IMR-90 (cell line): ENCODE measurements at regions not wholly inside any gene's neighbourhood (a gene's known extent, or its start where the extent isn't known, plus 50 kb on each side); places are given as distances from the start of the nearest gene placed in this dataset.

ENCODE experiments used
- ATAC-seq: fragments of 200-7000 bp; cut with Tn5 transposase; 2 replicates; pipeline ENCODE4 v1.9.1; 2020; ENCODE audit warnings: low read depth, mild to moderate bottlenecking, moderate library complexity
- BruUV-seq: library from RNA; stranded (reverse); fragments of 400-500 nt; replicated peaks from 2 replicates; lab custom pipeline; 2021; lab: Mats Ljungman, UMichigan
- CTCF ChIA-PET: fragments of 300-600 bp; formaldehyde crosslinking; extraction: SDS; loops from one replicate; lab custom pipeline; 2021; ENCODE audit warnings: antibody characterized with exemption; lab: Yijun Ruan, JAX
- POLR2A ChIA-PET: fragments of 300-600 bp; sonication (Branson Sonifier 250); formaldehyde crosslinking; loops from one replicate; lab custom pipeline; 2022; ENCODE audit warnings: antibody characterized with exemption; ENCODE audit not compliant: unreplicated experiment; lab: Charles Lee
- DNase-seq: peaks from one replicate; pipeline ENCODE4 v3.0.0; 2013
- H2AFZ ChIP-seq: replicated peaks from 2 replicates; pipeline ENCODE3; 2013; ENCODE audit warnings: low read length, mild to moderate bottlenecking; ENCODE audit not compliant: poor library complexity
- H2AK5ac ChIP-seq: 2 replicates; pipeline ENCODE4 v1.6.1; 2013; ENCODE audit warnings: low read depth, low read length, inconsistent platforms
- H2AK9ac ChIP-seq: replicated peaks from 2 replicates; pipeline ENCODE3; 2013; ENCODE audit warnings: mild to moderate bottlenecking, low read depth, low read length, moderate library complexity; ENCODE audit not compliant: poor library complexity
- H2BK120ac ChIP-seq: 2 replicates; pipeline ENCODE4 v1.6.1; 2013; ENCODE audit warnings: low read depth, low read length, inconsistent platforms
- H2BK15ac ChIP-seq: 3 replicates; pipeline ENCODE4 v1.6.1; 2013; ENCODE audit warnings: low read depth, low read length, inconsistent platforms
- H2BK20ac ChIP-seq: 2 replicates; pipeline ENCODE4 v1.6.1; 2013; ENCODE audit warnings: low read depth, mild to moderate bottlenecking, inconsistent platforms, low read length, moderate library complexity
- H2BK5ac ChIP-seq: 2 replicates; pipeline ENCODE4 v1.6.1; 2013; ENCODE audit warnings: mild to moderate bottlenecking, low read depth, low read length, inconsistent platforms; ENCODE audit not compliant: poor library complexity, severe bottlenecking
- H3K14ac ChIP-seq: replicated peaks from 2 replicates; pipeline ENCODE4 v1.6.1; 2013; ENCODE audit warnings: low read depth, low read length, inconsistent platforms
- H3K18ac ChIP-seq: 2 replicates; pipeline ENCODE4 v1.6.1; 2013; ENCODE audit warnings: low read depth, low read length, control low read depth
- H3K23ac ChIP-seq: 2 replicates; pipeline ENCODE4 v1.6.1; 2013; ENCODE audit warnings: low read depth, low read length, inconsistent platforms
- H3K27ac ChIP-seq: 2 replicates; pipeline ENCODE4 v1.5.1; 2013; ENCODE audit warnings: mild to moderate bottlenecking, control low read depth, low read length; ENCODE audit not compliant: insufficient read depth
- H3K27me3 ChIP-seq: 2 replicates; pipeline ENCODE4 v1.6.1; 2013; ENCODE audit warnings: low read length; ENCODE audit not compliant: control insufficient read depth, insufficient read depth
- H3K36me3 ChIP-seq: 2 replicates; pipeline ENCODE4 v1.6.1; 2013; ENCODE audit warnings: low read length, mixed read lengths; ENCODE audit not compliant: control insufficient read depth, insufficient read depth
- H3K4ac ChIP-seq: 2 replicates; pipeline ENCODE4 v1.6.1; 2013; ENCODE audit warnings: low read depth, low read length, inconsistent platforms
- H3K4me1 ChIP-seq: 2 replicates; pipeline ENCODE4 v1.6.1; 2013; ENCODE audit warnings: low read length, mixed read lengths; ENCODE audit not compliant: control insufficient read depth, insufficient read depth
- H3K4me2 ChIP-seq: 2 replicates; pipeline ENCODE4 v1.6.1; 2013; ENCODE audit warnings: low read depth, mild to moderate bottlenecking, control low read depth, low read length, moderate library complexity
- H3K4me3 ChIP-seq: 2 replicates; pipeline ENCODE4 v1.5.1; 2013; ENCODE audit warnings: low read depth, mild to moderate bottlenecking, control low read depth, low read length, moderate library complexity; ENCODE audit not compliant: insufficient read depth
- H3K56ac ChIP-seq: 2 replicates; pipeline ENCODE4 v1.6.1; 2013; ENCODE audit warnings: low read length, inconsistent platforms; ENCODE audit not compliant: insufficient read depth; ENCODE audit errors: extremely low read depth
- H3K79me1 ChIP-seq, 2 experiments: 2 replicates each; pipeline ENCODE4 v1.6.1; 2013; ENCODE audit warnings: low read length in 2 of 2, inconsistent platforms in 1 of 2, low read depth in 1 of 2
- H3K9ac ChIP-seq: 2 replicates; pipeline ENCODE4 v1.6.1; 2013; ENCODE audit warnings: low read depth, low read length, control low read depth
- H3K9me1 ChIP-seq: 2 replicates; pipeline ENCODE4 v1.6.1; 2013; ENCODE audit warnings: low read length, inconsistent platforms; ENCODE audit not compliant: insufficient read depth
- H3K9me3 ChIP-seq: 2 replicates; pipeline ENCODE4 v1.6.1; 2013; ENCODE audit warnings: low read length; ENCODE audit not compliant: control insufficient read depth, insufficient read depth
- H4K20me1 ChIP-seq: 2 replicates; pipeline ENCODE4 v1.6.1; 2013; ENCODE audit warnings: low read length, inconsistent platforms; ENCODE audit not compliant: insufficient read depth
- H4K5ac ChIP-seq: 2 replicates; pipeline ENCODE4 v1.6.1; 2013; ENCODE audit warnings: mild to moderate bottlenecking, low read depth, low read length, control low read depth
- H4K8ac ChIP-seq, 2 experiments: 2 replicates each; pipeline ENCODE4 v1.6.1; 2013; ENCODE audit warnings: low read depth in 2 of 2, low read length in 2 of 2, control low read depth in 1 of 2, inconsistent platforms in 1 of 2
- H4K91ac ChIP-seq: 2 replicates; pipeline ENCODE4 v1.6.1; 2013; ENCODE audit warnings: low read depth, low read length, inconsistent platforms; ENCODE audit not compliant: insufficient read depth
- BHLHE40 ChIP-seq: fragments of 150-350 bp; IDR thresholded peaks from 2 replicates; pipeline ENCODE4 v1.6.1; 2016; ENCODE audit warnings: mild to moderate bottlenecking, low read depth, low read length
- CEBPB ChIP-seq: IDR thresholded peaks from 2 replicates; pipeline ENCODE4 v1.6.1; 2012; ENCODE audit warnings: low read depth, low read length, improper control_type of control experiment
- CHD1 ChIP-seq: IDR thresholded peaks from 2 replicates; pipeline ENCODE4 v1.6.1; 2012; ENCODE audit warnings: low read depth, low read length, improper control_type of control experiment
- ELK1 ChIP-seq: fragments of 150-350 bp; IDR thresholded peaks from 2 replicates; pipeline ENCODE4 v1.6.1; 2016; ENCODE audit warnings: low read depth, mild to moderate bottlenecking, low read length, moderate library complexity, borderline replicate concordance
- FOS ChIP-seq: fragments of 150-350 bp; IDR thresholded peaks from 2 replicates; pipeline ENCODE4 v1.6.1; 2016; ENCODE audit warnings: low read depth, low read length
- MAFK ChIP-seq: IDR thresholded peaks from 2 replicates; pipeline ENCODE4 v1.6.1; 2012; ENCODE audit warnings: low read depth, low read length, improper control_type of control experiment
- MAZ ChIP-seq: IDR thresholded peaks from 2 replicates; pipeline ENCODE4 v1.6.1; 2012; ENCODE audit warnings: low read depth, mild to moderate bottlenecking, low read length, improper control_type of control experiment, moderate library complexity, borderline replicate concordance
- MXI1 ChIP-seq: IDR thresholded peaks from 2 replicates; pipeline ENCODE4 v1.6.1; 2012; ENCODE audit warnings: low read depth, mild to moderate bottlenecking, low read length, moderate library complexity, borderline replicate concordance
- NFE2L2 ChIP-seq: fragments of 150-350 bp; IDR thresholded peaks from 2 replicates; pipeline ENCODE4 v1.6.1; 2016; ENCODE audit warnings: low read depth, mild to moderate bottlenecking, low read length
- POLR2A ChIP-seq: IDR thresholded peaks from 2 replicates; pipeline ENCODE4 v1.6.1; 2012; ENCODE audit warnings: mild to moderate bottlenecking, low read depth, low read length
- RAD21 ChIP-seq: IDR thresholded peaks from 2 replicates; pipeline ENCODE4 v1.6.1; 2012; ENCODE audit warnings: low read length, improper control_type of control experiment
- RCOR1 ChIP-seq: IDR thresholded peaks from 2 replicates; pipeline ENCODE4 v1.6.1; 2012; ENCODE audit warnings: mild to moderate bottlenecking, low read length, improper control_type of control experiment; ENCODE audit not compliant: insufficient replicate concordance
- RFX5 ChIP-seq: IDR thresholded peaks from 2 replicates; pipeline ENCODE4 v1.8.0; 2012; ENCODE audit warnings: low read depth, mild to moderate bottlenecking, low read length, moderate library complexity
- SMC3 ChIP-seq: fragments of 150-350 bp; IDR thresholded peaks from 2 replicates; pipeline ENCODE4 v1.6.1; 2016; ENCODE audit warnings: low read depth, mild to moderate bottlenecking, antibody characterized with exemption, low read length, moderate library complexity
- WGBS, 2 experiments: methylation state at CpG; one replicate each; pipeline versions ENCODE4 v1.1.5 to v1.1.7; 2013; ENCODE audit warnings: missing lambda C conversion rate in 2 of 2; ENCODE audit not compliant: insufficient read length in 1 of 2; ENCODE audit errors: extremely low coverage in 2 of 2; 5-methylcytosine and 5-hydroxymethylcytosine counted together
- dilution Hi-C: fragments of 300-500 bp; cut with HindIII; formaldehyde crosslinking; loops from one replicate; pipeline ENCODE4 v1.14.3; 2018; ENCODE audit warnings: low sequenced_read_pairs; ENCODE audit not compliant: unreplicated experiment
- in situ Hi-C: fragments of 300-500 bp; cut with MboI; formaldehyde crosslinking; loops from 3 replicates; pipeline ENCODE4 v1.14.3; 2019; ENCODE audit warnings: low sequenced_read_pairs, inconsistent platforms, mixed read lengths
- intact Hi-C: fragments of 100-400 bp; cut with micrococcal nuclease; formaldehyde crosslinking; loops from 2 replicates; pipeline ENCODE4 v1.10.0; 2022
- TF ChIP-seq, protein P1 (sequence below): fragments of 150-350 bp; IDR thresholded peaks from 2 replicates; pipeline ENCODE4 v1.6.1; 2017; ENCODE audit warnings: mild to moderate bottlenecking, antibody characterized with exemption, low read length, low read depth
- TF ChIP-seq, protein P2 (sequence below): conservative IDR thresholded peaks from 2 replicates; pipeline ENCODE4 v1.5.1; 2012; ENCODE audit warnings: mild to moderate bottlenecking, low read depth, low read length, improper control_type of control experiment

DNA sequence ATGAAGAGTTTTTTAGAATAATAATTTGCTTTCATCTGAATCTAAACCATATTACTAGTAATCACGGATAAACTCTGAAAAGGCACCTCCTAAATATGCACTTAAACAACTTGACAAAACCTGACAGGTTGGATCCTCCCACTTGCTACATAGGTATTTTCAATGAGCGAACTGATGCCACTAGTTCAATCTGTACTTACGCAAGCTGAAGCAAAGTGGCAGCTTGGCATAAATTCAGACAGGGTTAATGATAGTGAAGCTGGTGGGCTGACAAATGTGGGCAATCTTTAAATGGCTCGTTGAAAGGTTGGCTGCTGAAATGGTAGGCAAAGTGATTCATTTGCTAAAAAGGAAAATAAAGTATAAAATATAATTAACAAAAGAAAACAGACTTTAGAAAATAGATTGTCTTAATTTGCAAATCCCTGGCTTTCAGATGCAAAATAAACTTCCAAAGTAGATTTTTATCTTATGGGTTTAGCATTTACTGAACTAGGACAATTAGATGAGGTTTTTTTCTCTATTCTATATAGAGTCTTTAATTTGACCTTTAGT, 1713.5 kb upstream of the SLC39A10 start:
- ChIA-PET CTCF (no interaction called here), POLR2A (no interaction called here)
- BruUV-seq, result no TSS peak
- no peaks in the 10 kb centered on the region for H3K9me1 ChIP-seq
- no CpG with 5 or more reads among the region's 4 CpGs for WGBS, 2 experiments
- TF ChIP-seq NFE2L2, result no peak
- TF ChIP-seq POLR2A, result no peak
- no peak for TF ChIP-seq CHD1
- no peak for TF ChIP-seq MXI1
- no peak for TF ChIP-seq RFX5
- no peak for TF ChIP-seq CEBPB
- TF ChIP-seq, protein P1, sequence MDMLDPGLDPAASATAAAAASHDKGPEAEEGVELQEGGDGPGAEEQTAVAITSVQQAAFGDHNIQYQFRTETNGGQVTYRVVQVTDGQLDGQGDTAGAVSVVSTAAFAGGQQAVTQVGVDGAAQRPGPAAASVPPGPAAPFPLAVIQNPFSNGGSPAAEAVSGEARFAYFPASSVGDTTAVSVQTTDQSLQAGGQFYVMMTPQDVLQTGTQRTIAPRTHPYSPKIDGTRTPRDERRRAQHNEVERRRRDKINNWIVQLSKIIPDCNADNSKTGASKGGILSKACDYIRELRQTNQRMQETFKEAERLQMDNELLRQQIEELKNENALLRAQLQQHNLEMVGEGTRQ, result no peak
- TF ChIP-seq, protein P2, sequence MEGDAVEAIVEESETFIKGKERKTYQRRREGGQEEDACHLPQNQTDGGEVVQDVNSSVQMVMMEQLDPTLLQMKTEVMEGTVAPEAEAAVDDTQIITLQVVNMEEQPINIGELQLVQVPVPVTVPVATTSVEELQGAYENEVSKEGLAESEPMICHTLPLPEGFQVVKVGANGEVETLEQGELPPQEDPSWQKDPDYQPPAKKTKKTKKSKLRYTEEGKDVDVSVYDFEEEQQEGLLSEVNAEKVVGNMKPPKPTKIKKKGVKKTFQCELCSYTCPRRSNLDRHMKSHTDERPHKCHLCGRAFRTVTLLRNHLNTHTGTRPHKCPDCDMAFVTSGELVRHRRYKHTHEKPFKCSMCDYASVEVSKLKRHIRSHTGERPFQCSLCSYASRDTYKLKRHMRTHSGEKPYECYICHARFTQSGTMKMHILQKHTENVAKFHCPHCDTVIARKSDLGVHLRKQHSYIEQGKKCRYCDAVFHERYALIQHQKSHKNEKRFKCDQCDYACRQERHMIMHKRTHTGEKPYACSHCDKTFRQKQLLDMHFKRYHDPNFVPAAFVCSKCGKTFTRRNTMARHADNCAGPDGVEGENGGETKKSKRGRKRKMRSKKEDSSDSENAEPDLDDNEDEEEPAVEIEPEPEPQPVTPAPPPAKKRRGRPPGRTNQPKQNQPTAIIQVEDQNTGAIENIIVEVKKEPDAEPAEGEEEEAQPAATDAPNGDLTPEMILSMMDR, result no peak
- TF ChIP-seq MAZ, result no peak
- TF ChIP-seq SMC3, result no peak
- no peak for TF ChIP-seq FOS
- TF ChIP-seq BHLHE40, result no peak
- no peak for TF ChIP-seq ELK1
- no peak for TF ChIP-seq RCOR1
- TF ChIP-seq MAFK, result no peak
- TF ChIP-seq RAD21, result no peak
- dilution Hi-C loops, result no loop called here
- H3K4me1 ChIP-seq, result no peaks in the 10 kb centered on the region
- no peak overlapping the region for H3K18ac ChIP-seq
- H3K4me3 ChIP-seq, result no peak overlapping the region
- no peak overlapping the region for H2BK120ac ChIP-seq
- no peak overlapping the region for H3K23ac ChIP-seq
- H3K79me1 ChIP-seq, result no peaks in the 10 kb centered on the region
- no peaks in the 10 kb centered on the region for H4K20me1 ChIP-seq
- DNase-seq, result no peak
- no peak overlapping the region for H4K8ac ChIP-seq
- H3K4me2 ChIP-seq, result no peak overlapping the region
- in situ Hi-C loops, result no loop called here
- no peak overlapping the region for H2BK15ac ChIP-seq
- H2BK5ac ChIP-seq, result no peak overlapping the region
- H4K5ac ChIP-seq, result no peak overlapping the region
- no peak overlapping the region for H4K91ac ChIP-seq
- no peak overlapping the region for H3K4ac ChIP-seq
- H2AK9ac ChIP-seq, result no peak overlapping the region
- no peaks in the 10 kb centered on the region for H3K36me3 ChIP-seq
- H3K27ac ChIP-seq, result no peak overlapping the region
- no peak overlapping the region for H3K56ac ChIP-seq
- H2BK20ac ChIP-seq, result no peak overlapping the region
- no peak for ATAC-seq
- H3K9me3 ChIP-seq, result no peaks in the 10 kb centered on the region
- H2AFZ ChIP-seq, result no peak overlapping the region
- no peak overlapping the region for H3K9ac ChIP-seq
- no peaks in the 10 kb centered on the region for H3K27me3 ChIP-seq
- H3K14ac ChIP-seq, result no peak overlapping the region
- H2AK5ac ChIP-seq, result no peak overlapping the region
- intact Hi-C loops, result no loop called here
